Psoas muscle (tissue), 7 donors: ENCODE measurements at regions not wholly inside any gene's neighbourhood (a gene's known extent, or its start where the extent isn't known, plus 50 kb on each side); places are given as distances from the start of the nearest gene placed in this dataset.

Source experiments
- ATAC-seq, 4 donors: fragments of 200-7000 bp; cut with Tn5 transposase; one replicate each; pipeline ENCODE4 v1.9.1; 2020; ENCODE audit warnings: moderate library complexity in 3 of 4, mild to moderate bottlenecking in 2 of 4
- DNase-seq, 2 donors: peaks; one replicate each; pipeline ENCODE4 v3.0.0-alpha.2; 2020
- H3K27ac ChIP-seq: fragments of 200-600 bp; one replicate; pipeline ENCODE4 v1.8.0; 2022
- H3K27me3 ChIP-seq, 3 donors: fragments of 200-600 bp in 1 of 3; one replicate each; pipeline versions ENCODE4 v1.6.1 to v1.8.0; 2013 to 2022; ENCODE audit warnings: low read length in 2 of 3, mild to moderate bottlenecking in 2 of 3, moderate library complexity in 1 of 3; ENCODE audit not compliant: insufficient read depth in 3 of 3
- H3K36me3 ChIP-seq, 2 donors: fragments of 200-600 bp in 1 of 2; one replicate each; pipeline versions ENCODE4 v1.6.1 to v1.8.0; 2013 to 2022; ENCODE audit warnings: low read depth in 1 of 2, mild to moderate bottlenecking in 1 of 2, moderate library complexity in 1 of 2; ENCODE audit not compliant: insufficient read depth in 1 of 2
- H3K4me1 ChIP-seq: fragments of 200-600 bp; one replicate; pipeline ENCODE4 v1.8.0; 2022
- H3K4me3 ChIP-seq: fragments of 200-600 bp; one replicate; pipeline ENCODE4 v1.8.0; 2022; ENCODE audit warnings: mild to moderate bottlenecking
- H3K9me3 ChIP-seq: fragments of 200-600 bp; one replicate; pipeline ENCODE4 v1.8.0; 2022
- CTCF ChIP-seq: fragments of 200-600 bp; IDR thresholded peaks from one replicate; pipeline ENCODE4 v1.8.0; 2022; ENCODE audit warnings: antibody characterized with exemption
- WGBS, 3 donors: extraction: QIAGEN DNeasy Blood & Tissue Kit; methylation state at CpG; one replicate each; pipeline versions ENCODE4 v1.1.6 to v1.1.7; 2013; 5-methylcytosine and 5-hydroxymethylcytosine counted together
- intact Hi-C, 2 donors: fragments of 100-400 bp; cut with DNase I; formaldehyde crosslinking; loops; one replicate each; pipeline versions ENCODE4 v1.11.0 to v1.14.2; 2022
- donor health status: healthy with polysubstance abuse.
- donor health status: DM: no; HTN: no; CAD: no; lungs with moderate emphysema.
- donor health status: Bipolar disorder and iron deficiency.
- donor health status: healthy.
- donor health status: DM: yes; HTN: yes; CAD: no.
- donor health status: DM: no; HTN: no; CAD: no.
- donor health status: DM: yes; HTN: yes; CAD: no.

- no peak for TF ChIP-seq CTCF
- Histone ChIP-seq H3K4me3 (no peak overlapping the region), H3K4me1 (no peaks in the 10 kb centered on the region), H3K9me3 (no peaks in the 10 kb centered on the region), H3K27ac (no peak overlapping the region), H3K27me3 (no peaks in the 10 kb centered on the region), H3K36me3 (no peaks in the 10 kb centered on the region)
- no peak for ATAC-seq
- no peak for DNase-seq
- WGBS, 3 donors, result 87 to 92% (median 89%) methylated on average over 3 of the region's 3 CpGs
- intact Hi-C loops, result no loop called here
Measured at GRCh38 chr2:123890148-123890547, 134.9 kb upstream of the CNTNAP5 start.

GRCh38 chr2:123894167-123894566, 130.9 kb upstream of the CNTNAP5 start:
- 81 to 86% (median 83%) methylated on average over 1 of the region's 1 CpG for WGBS, 3 donors
- Histone ChIP-seq H3K4me3 (no peak overlapping the region), H3K36me3 (no peaks in the 10 kb centered on the region), H3K27ac (no peak overlapping the region), H3K4me1 (no peaks in the 10 kb centered on the region), H3K9me3 (no peaks in the 10 kb centered on the region), H3K27me3 (no peaks in the 10 kb centered on the region)
- TF ChIP-seq CTCF, result no peak
- ATAC-seq, result no peak
- intact Hi-C loops, result no loop called here
- DNase-seq, result no peak

- no peaks in the 10 kb centered on the region for H3K36me3 ChIP-seq
- ATAC-seq (no peak), DNase-seq (no peak)
- H3K4me1 ChIP-seq, result no peaks in the 10 kb centered on the region
- intact Hi-C loops, result no loop called here
- no peaks in the 10 kb centered on the region for H3K9me3 ChIP-seq
- H3K27me3 ChIP-seq, result no peaks in the 10 kb centered on the region
- no peak for TF ChIP-seq CTCF
- 55 to 66% (median 64%) methylated on average over 2 of the region's 2 CpGs for WGBS, 3 donors
- H3K4me3 ChIP-seq, result no peak overlapping the region
- no peak overlapping the region for H3K27ac ChIP-seq
Measured at GRCh38 chr2:123895651-123896050, 129.4 kb upstream of the CNTNAP5 start.

- no peak for ATAC-seq
- no peaks in the 10 kb centered on the region for H3K4me1 ChIP-seq
- no peaks in the 10 kb centered on the region for H3K27me3 ChIP-seq
- H3K9me3 ChIP-seq, result no peaks in the 10 kb centered on the region
- no peak overlapping the region for H3K4me3 ChIP-seq
- intact Hi-C loops, result no loop called here
- H3K27ac ChIP-seq, result no peak overlapping the region
- 64 to 74% (median 69%) methylated on average over 3 of the region's 3 CpGs for WGBS, 3 donors
- DNase-seq, result no peak
- H3K36me3 ChIP-seq, result no peaks in the 10 kb centered on the region
- TF ChIP-seq CTCF, result no peak
Measured at GRCh38 chr2:123901256-123901655, 123.8 kb upstream of the CNTNAP5 start.

- Histone ChIP-seq H3K4me1 (no peaks in the 10 kb centered on the region), H3K27ac (no peak overlapping the region), H3K9me3 (no peaks in the 10 kb centered on the region), H3K27me3 (no peaks in the 10 kb centered on the region), H3K4me3 (no peak overlapping the region), H3K36me3 (no peaks in the 10 kb centered on the region)
- DNase-seq (no peak), ATAC-seq (no peak)
- intact Hi-C loops, result no loop called here
- TF ChIP-seq CTCF, result no peak
- 61 to 68% (median 65%) methylated on average over 2 of the region's 2 CpGs for WGBS, 3 donors
Measured at GRCh38 chr2:123906361-123906760, 118.7 kb upstream of the CNTNAP5 start.
